SK-N-SH (cell line): ENCODE measurements at regions not wholly inside any gene's neighbourhood (a gene's known extent, or its start where the extent isn't known, plus 50 kb on each side); places are given as distances from the start of the nearest gene placed in this dataset.

Experiments used
- CTCF ChIA-PET: fragments of 300-600, 350-600 bp; formaldehyde crosslinking; extraction: SDS; loops from one replicate; lab custom pipeline; 2021; lab: Yijun Ruan, JAX
- POLR2A ChIA-PET: fragments of 350-600 bp; sonication (Branson Sonifier 250); formaldehyde crosslinking; extraction: SDS; loops from one replicate; lab custom pipeline; 2020; ENCODE audit warnings: antibody characterized with exemption, inconsistent platforms; lab: Yijun Ruan, JAX
- DNase-seq: peaks from one replicate; pipeline ENCODE4 v3.0.0; 2012
- H2AFZ ChIP-seq: fragments of 200-600 bp; sonication (generic); 2 replicates; pipeline ENCODE4 v1.8.1; 2016; ENCODE audit warnings: antibody characterized with exemption, mild to moderate bottlenecking, low read depth
- H3F3A ChIP-seq: fragments of 200-600 bp; sonication (generic); replicated peaks from 2 replicates; pipeline ENCODE3; 2016; ENCODE audit warnings: antibody characterized with exemption, mild to moderate bottlenecking; ENCODE audit not compliant: insufficient read depth
- H3K27ac ChIP-seq, 2 experiments: fragments of 200-500 bp in 1 of 2; fragments of 200-600 bp in 1 of 2; sonication (Bioruptor generic) in 1 of 2; sonication (generic), shearing (Covaris generic) in 1 of 2; 2 replicates each; pipeline versions ENCODE4 v1.5.1 to v1.6.1; 2014 to 2016; ENCODE audit warnings: low read depth in 2 of 2, inconsistent platforms in 1 of 2, low read length in 1 of 2, mild to moderate bottlenecking in 1 of 2, mixed read lengths in 1 of 2
- H3K27me3 ChIP-seq: fragments of 200-600 bp; sonication (generic), shearing (Covaris generic); 2 replicates; pipeline ENCODE4 v1.6.1; 2016; ENCODE audit warnings: mixed run types; ENCODE audit not compliant: insufficient read depth
- H3K36me3 ChIP-seq, 2 experiments: fragments of 200-500 bp in 1 of 2; fragments of 200-600 bp in 1 of 2; sonication (Bioruptor generic) in 1 of 2; sonication (generic) in 1 of 2; replicated peaks in 1 of 2; 2 replicates each; pipeline versions ENCODE3 to v1.5.1; 2014 to 2016; ENCODE audit warnings: low read length in 1 of 2, mild to moderate bottlenecking in 1 of 2; ENCODE audit not compliant: insufficient read depth in 2 of 2, control insufficient read depth in 1 of 2
- H3K4me1 ChIP-seq, 2 experiments: fragments of 200-500 bp in 1 of 2; fragments of 200-600 bp in 1 of 2; sonication (Bioruptor generic) in 1 of 2; sonication (generic), shearing (Covaris generic) in 1 of 2; 2 replicates each; pipeline versions ENCODE4 v1.5.1 to v1.6.1; 2014 to 2016; ENCODE audit warnings: low read depth in 1 of 2, low read length in 1 of 2, mixed run types in 1 of 2; ENCODE audit not compliant: insufficient read depth in 2 of 2, control insufficient read depth in 1 of 2
- H3K4me2 ChIP-seq: fragments of 200-600 bp; sonication (generic), shearing (Covaris generic); 2 replicates; pipeline ENCODE4 v1.6.1; 2017; ENCODE audit warnings: mixed run types
- H3K4me3 ChIP-seq, 2 experiments: fragments of 200-500 bp in 1 of 2; fragments of 200-600 bp in 1 of 2; sonication (Bioruptor generic) in 1 of 2; sonication (generic), shearing (Covaris generic) in 1 of 2; 2 replicates each; pipeline versions ENCODE4 v1.5.1 to v1.8.1; 2014 to 2016; ENCODE audit warnings: low read depth in 2 of 2, inconsistent platforms in 1 of 2, low read length in 1 of 2, mild to moderate bottlenecking in 1 of 2, mixed read lengths in 1 of 2, moderate library complexity in 1 of 2
- H3K79me2 ChIP-seq: fragments of 200-600 bp; sonication (generic); 2 replicates; pipeline ENCODE4 v1.8.1; 2017; ENCODE audit warnings: mild to moderate bottlenecking; ENCODE audit not compliant: insufficient read depth
- H3K9ac ChIP-seq: fragments of 200-600 bp; sonication (generic); 2 replicates; pipeline ENCODE4 v1.6.1; 2017; ENCODE audit warnings: mixed run types
- H3K9me2 ChIP-seq: fragments of 200-600 bp; sonication (generic); 2 replicates; pipeline ENCODE4 v1.6.1; 2017; ENCODE audit warnings: mixed run types
- H3K9me3 ChIP-seq: fragments of 200-600 bp; sonication (generic); 2 replicates; pipeline ENCODE4 v1.6.1; 2017; ENCODE audit warnings: mixed run types, mild to moderate bottlenecking, moderate library complexity
- H4K20me1 ChIP-seq: fragments of 200-600 bp; sonication (generic); 2 replicates; pipeline ENCODE4 v1.6.1; 2017; ENCODE audit warnings: mild to moderate bottlenecking, mixed run types; ENCODE audit not compliant: insufficient read depth
- CHD2 ChIP-seq: fragments of 150-350 bp; IDR thresholded peaks from 2 replicates; pipeline ENCODE4 v1.6.1; 2018; ENCODE audit warnings: low read length; ENCODE audit not compliant: partially characterized antibody
- ELF1 ChIP-seq: IDR thresholded peaks from 2 replicates; pipeline ENCODE4 v1.4.0; 2012
- FOSL2 ChIP-seq: IDR thresholded peaks from 2 replicates; pipeline ENCODE4 v1.4.0; 2012; ENCODE audit warnings: low read depth, mild to moderate bottlenecking, moderate library complexity, borderline replicate concordance
- FOXJ3 ChIP-seq: sonication (generic); formaldehyde crosslinking; IDR thresholded peaks from 2 replicates; pipeline ENCODE4 v1.5.1; 2020; ENCODE audit warnings: mild to moderate bottlenecking, missing genetic modification reagents
- GATA2 ChIP-seq: sonication (generic); formaldehyde crosslinking; IDR thresholded peaks from 2 replicates; pipeline ENCODE4 v1.5.0; 2020; ENCODE audit warnings: mild to moderate bottlenecking, missing genetic modification reagents
- MXI1 ChIP-seq: IDR thresholded peaks from 2 replicates; pipeline ENCODE4 v1.6.1; 2012; ENCODE audit warnings: mild to moderate bottlenecking, low read depth, low read length, improper control_type of control experiment
- NFIC ChIP-seq: IDR thresholded peaks from 2 replicates; pipeline ENCODE4 v1.4.0; 2012; ENCODE audit warnings: borderline replicate concordance
- PBX3 ChIP-seq: IDR thresholded peaks from 2 replicates; pipeline ENCODE4; 2012
- RAD21 ChIP-seq: IDR thresholded peaks from 2 replicates; pipeline ENCODE4 v1.6.1; 2012; ENCODE audit warnings: mild to moderate bottlenecking, low read length
- RXRA ChIP-seq: IDR thresholded peaks from 2 replicates; pipeline ENCODE4 v1.4.0; 2012; ENCODE audit warnings: low read depth, mild to moderate bottlenecking, borderline replicate concordance
- USF1 ChIP-seq: IDR thresholded peaks from 2 replicates; pipeline ENCODE4 v1.4.0; 2012; ENCODE audit warnings: low read depth, borderline replicate concordance
- ZBTB33 ChIP-seq: IDR thresholded peaks from 2 replicates; pipeline ENCODE4 v1.4.0; 2012; ENCODE audit warnings: low read depth, borderline replicate concordance
- WGBS: methylation state at CpG from one replicate; pipeline ENCODE4 v1.1.6; 2017; ENCODE audit warnings: low lambda C conversion rate; 5-methylcytosine and 5-hydroxymethylcytosine counted together

- TF ChIP-seq GATA2 (CRISPR knock-in tag) (no peak), ELF1 (no peak), MXI1 (no peak), FOXJ3 (no peak), NFIC (no peak), RAD21 (no peak)
- DNase-seq: no peak
- peaks cover 8% of the 10 kb centered on the region; the same call in 1 of the 2 replicates for H3K9me3 ChIP-seq
- ChIA-PET POLR2A (no interaction called here), CTCF (interaction anchor here (0.7 kb wide), 1 partner anchor 13 kb away, joined by 5 read pairs; no protein-coding TSS in a partner anchor)
- no peak overlapping the region for H3K4me2 ChIP-seq
- no peaks in the 10 kb centered on the region for H3K79me2 ChIP-seq
- no peak overlapping the region for H3K9ac ChIP-seq
- peaks cover 0 to 7% of the 10 kb centered on the region in 2 experiments; a peak in 2 of 4 replicates for H3K4me1 ChIP-seq
- no peaks in the 10 kb centered on the region for H3K36me3 ChIP-seq
- no peak overlapping the region for H3K27ac ChIP-seq
- WGBS: 4% methylated on average over 1 of the region's 1 CpG
- H2AFZ ChIP-seq: no peak overlapping the region
- no peak overlapping the region for H3K4me3 ChIP-seq
- H3F3A ChIP-seq: no peaks in the 10 kb centered on the region
- no peaks in the 10 kb centered on the region for H4K20me1 ChIP-seq
- H3K27me3 ChIP-seq: no peaks in the 10 kb centered on the region
- no peaks in the 10 kb centered on the region for H3K9me2 ChIP-seq
Observed at GRCh38 chr2:23093513-23093912, 291.5 kb upstream of the KLHL29 start.

- H3K4me3 ChIP-seq: no peak overlapping the region
- 6% methylated on average over 3 of the region's 3 CpGs for WGBS
- H3K9me3 ChIP-seq: peaks cover 8% of the 10 kb centered on the region; the same call in 1 of the 2 replicates
- H3K9me2 ChIP-seq: no peaks in the 10 kb centered on the region
- H3F3A ChIP-seq: no peaks in the 10 kb centered on the region
- H3K79me2 ChIP-seq: no peaks in the 10 kb centered on the region
- H3K9ac ChIP-seq: no peak overlapping the region
- CTCF ChIA-PET: interaction anchor here (1.1 to 1.5 kb wide), 2 partner anchors 10 kb away, joined by 3 to 4 read pairs; no protein-coding TSS in a partner anchor
- TF ChIP-seq PBX3: no peak
- TF ChIP-seq RAD21: peak; percentile 46; the same call in 1 of the 2 replicates
- H3K4me2 ChIP-seq: no peak overlapping the region
- no peak for DNase-seq
- POLR2A ChIA-PET: no interaction called here
- no peak overlapping the region for H2AFZ ChIP-seq
- H3K4me1 ChIP-seq: peaks cover 0 to 7% of the 10 kb centered on the region in 2 experiments; a peak in 2 of 4 replicates
- no peaks in the 10 kb centered on the region for H4K20me1 ChIP-seq
- H3K27ac ChIP-seq: no peak overlapping the region
- H3K36me3 ChIP-seq: no peaks in the 10 kb centered on the region
- H3K27me3 ChIP-seq: no peaks in the 10 kb centered on the region
Observed at GRCh38 chr2:23096906-23097602, 287.9 kb upstream of the KLHL29 start.

- Histone ChIP-seq H3K4me1 (peaks cover 0 to 7% of the 10 kb centered on the region in 2 experiments; a peak in 2 of 4 replicates), H3K27ac (no peak overlapping the region), H4K20me1 (no peaks in the 10 kb centered on the region), H3K79me2 (no peaks in the 10 kb centered on the region), H3K4me2 (no peak overlapping the region), H3K9me2 (no peaks in the 10 kb centered on the region), H3K9me3 (no peaks in the 10 kb centered on the region), H3K36me3 (no peaks in the 10 kb centered on the region), H3K27me3 (no peaks in the 10 kb centered on the region), H2AFZ (no peak overlapping the region), H3F3A (no peaks in the 10 kb centered on the region), H3K4me3 (no peak overlapping the region), H3K9ac (no peak overlapping the region)
- 19% methylated on average over 2 of the region's 2 CpGs for WGBS
- TF ChIP-seq ZBTB33: no peak
- no peak for TF ChIP-seq CHD2
- no peak for TF ChIP-seq MXI1
- no peak for TF ChIP-seq FOSL2
- no peak for TF ChIP-seq GATA2 (CRISPR knock-in tag)
- TF ChIP-seq USF1: no peak
- no peak for TF ChIP-seq RXRA
- TF ChIP-seq RAD21: no peak
- no peak for DNase-seq
- ChIA-PET POLR2A (no interaction called here), CTCF (no interaction called here)
Observed at GRCh38 chr2:23100406-23100805, 284.6 kb upstream of the KLHL29 start.
